Right lobe of liver (tissue), 4 donors: ENCODE measurements at regions not wholly inside any gene's neighbourhood (a gene's known extent, or its start where the extent isn't known, plus 50 kb on each side); places are given as distances from the start of the nearest gene placed in this dataset.

Experiments
- CTCF ChIP-seq, 4 donors: fragments of 200-600 bp in 3 of 4; fragments of 450-650 bp in 1 of 4; IDR thresholded peaks; one replicate each; pipeline versions ENCODE4 v1.5.1 to v1.8.0; 2016 to 2022; ENCODE audit warnings: antibody characterized with exemption in 4 of 4, mild to moderate bottlenecking in 2 of 4
- POLR2A ChIP-seq: fragments of 450-650 bp; IDR thresholded peaks from one replicate; pipeline ENCODE4 v1.6.1; 2017; ENCODE audit warnings: antibody characterized with exemption, mild to moderate bottlenecking
- donor health status: DM: no; HTN: no; CAD: no.
- donor health status: DM: no; HTN: no; CAD: no.
- donor health status: DM: no; HTN: yes; CAD: no.

GRCh38 chr7:47085491-47086275 is 496.2 kb downstream of the TNS3 start:
- no peak for TF ChIP-seq CTCF (IDR thresholded peaks at IDR 0.05)
- no peak for TF ChIP-seq POLR2A
